MM.1S (cell line): ENCODE measurements at regions not wholly inside any gene's neighbourhood (a gene's known extent, or its start where the extent isn't known, plus 50 kb on each side); places are given as distances from the start of the nearest gene placed in this dataset.

Experiments
- EZH2 ChIP-seq: fragments of 300-600 bp; sonication (generic); optimal IDR thresholded peaks from 2 replicates; pipeline ENCODE3; 2017; ENCODE audit warnings: low read depth, mild to moderate bottlenecking, antibody characterized with exemption, low read length, mixed read lengths
- EZH2phosphoT487 ChIP-seq: fragments of 300-600 bp; sonication (generic); IDR thresholded peaks from 2 replicates; pipeline ENCODE4 v1.6.1; 2018; ENCODE audit warnings: antibody characterized with exemption, low read length
- TF ChIP-seq, protein P1 (sequence below): fragments of 300-600 bp; sonication (generic); IDR thresholded peaks from 2 replicates; pipeline ENCODE4 v1.5.1; 2016; ENCODE audit warnings: antibody characterized with exemption, low read length, mixed read lengths

DNA sequence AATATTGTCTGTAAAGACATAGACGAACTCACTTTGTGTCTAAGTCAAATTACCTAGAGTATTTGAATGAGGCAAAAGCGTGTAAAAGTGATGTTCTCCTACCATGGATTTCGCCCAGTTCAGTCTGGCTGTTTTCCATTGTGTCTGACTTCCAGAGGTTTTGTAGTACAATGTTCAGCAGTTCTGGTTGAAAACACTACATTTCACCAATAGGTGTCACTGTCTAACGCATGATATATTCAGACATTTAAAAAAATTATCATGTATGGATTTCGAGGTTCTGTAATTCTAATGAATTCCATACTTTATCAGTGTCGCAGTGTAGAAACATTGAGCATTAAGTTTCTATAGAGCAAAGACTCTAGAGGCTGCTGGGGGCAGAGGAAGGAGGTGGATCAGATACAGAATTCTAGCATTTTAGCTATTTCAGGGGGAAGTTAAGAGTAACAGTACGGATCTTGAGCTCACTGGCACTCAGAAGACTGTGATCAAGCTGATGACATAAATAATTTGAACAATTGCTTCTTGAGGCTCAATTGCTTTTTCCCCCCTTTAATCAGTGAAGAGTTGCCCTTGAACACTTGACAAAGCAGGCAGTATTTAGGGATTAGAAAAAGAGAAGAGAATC lies 196.9 kb upstream of the RHOBTB1 start:
- TF ChIP-seq EZH2 (no peak), EZH2phosphoT487 (no peak)
- TF ChIP-seq, protein P1, sequence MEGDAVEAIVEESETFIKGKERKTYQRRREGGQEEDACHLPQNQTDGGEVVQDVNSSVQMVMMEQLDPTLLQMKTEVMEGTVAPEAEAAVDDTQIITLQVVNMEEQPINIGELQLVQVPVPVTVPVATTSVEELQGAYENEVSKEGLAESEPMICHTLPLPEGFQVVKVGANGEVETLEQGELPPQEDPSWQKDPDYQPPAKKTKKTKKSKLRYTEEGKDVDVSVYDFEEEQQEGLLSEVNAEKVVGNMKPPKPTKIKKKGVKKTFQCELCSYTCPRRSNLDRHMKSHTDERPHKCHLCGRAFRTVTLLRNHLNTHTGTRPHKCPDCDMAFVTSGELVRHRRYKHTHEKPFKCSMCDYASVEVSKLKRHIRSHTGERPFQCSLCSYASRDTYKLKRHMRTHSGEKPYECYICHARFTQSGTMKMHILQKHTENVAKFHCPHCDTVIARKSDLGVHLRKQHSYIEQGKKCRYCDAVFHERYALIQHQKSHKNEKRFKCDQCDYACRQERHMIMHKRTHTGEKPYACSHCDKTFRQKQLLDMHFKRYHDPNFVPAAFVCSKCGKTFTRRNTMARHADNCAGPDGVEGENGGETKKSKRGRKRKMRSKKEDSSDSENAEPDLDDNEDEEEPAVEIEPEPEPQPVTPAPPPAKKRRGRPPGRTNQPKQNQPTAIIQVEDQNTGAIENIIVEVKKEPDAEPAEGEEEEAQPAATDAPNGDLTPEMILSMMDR: peak; percentile 79
